HL-60 (cell line): ENCODE measurements at regions not wholly inside any gene's neighbourhood (a gene's known extent, or its start where the extent isn't known, plus 50 kb on each side); places are given as distances from the start of the nearest gene placed in this dataset.

Source experiments
- DNase-seq, 2 experiments: peaks; one replicate each; pipeline ENCODE4 v3.0.0-alpha.2; 2010 to 2020; ENCODE audit warnings: low read depth in 1 of 2, low spot score in 1 of 2
- H3K27ac ChIP-seq: fragments of 250-450 bp; sonication (Bioruptor Pico); replicated peaks from 2 replicates; pipeline ENCODE4 v1.5.1; 2020; ENCODE audit warnings: mild to moderate bottlenecking, moderate library complexity
- H3K27me3 ChIP-seq: fragments of 250-450 bp; sonication (Bioruptor Pico); 2 replicates; pipeline ENCODE4 v1.5.1; 2021; ENCODE audit warnings: mild to moderate bottlenecking, moderate library complexity; ENCODE audit not compliant: insufficient read depth, poor library complexity, severe bottlenecking
- H3K4me3 ChIP-seq: replicated peaks from 2 replicates; pipeline ENCODE4 v1.5.1; 2011; ENCODE audit warnings: mild to moderate bottlenecking, control low read depth, low read length; ENCODE audit not compliant: insufficient read depth
- POLR2AphosphoS5 ChIP-seq: IDR thresholded peaks from 2 replicates; pipeline ENCODE4 v1.6.1; 2012; ENCODE audit warnings: low read depth
- SPI1 ChIP-seq: IDR thresholded peaks from 2 replicates; pipeline ENCODE4 v1.6.1; 2012; ENCODE audit warnings: low read depth, mild to moderate bottlenecking, borderline replicate concordance

DNA sequence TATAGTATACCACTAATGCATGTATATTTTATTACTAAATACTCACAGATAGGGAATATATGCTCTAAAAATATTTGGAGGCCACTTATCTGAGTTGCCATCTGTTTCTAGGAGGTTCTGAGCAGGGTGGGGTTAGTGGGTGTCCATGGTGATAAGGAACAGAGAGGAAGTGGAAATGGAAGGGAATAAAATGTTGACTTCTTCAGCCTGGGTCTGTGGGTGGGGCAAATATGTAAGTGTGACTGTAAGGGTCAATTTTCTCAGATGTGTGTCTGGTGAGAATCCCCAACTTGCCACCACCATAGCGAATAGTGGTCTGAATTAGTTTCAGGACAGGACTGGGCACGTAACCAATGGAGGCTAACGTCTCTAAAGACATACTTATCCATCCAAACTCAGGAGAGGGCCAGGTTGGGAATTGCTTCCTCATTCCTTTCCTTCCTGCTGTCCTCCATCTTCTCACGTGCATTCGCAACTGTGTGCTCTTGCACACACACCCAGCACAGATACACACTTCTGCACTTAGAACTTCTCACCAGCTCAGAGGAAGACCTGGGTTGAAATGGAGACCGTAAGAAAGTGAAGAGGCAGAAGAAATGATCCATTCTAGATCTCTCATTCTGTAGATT is 54.2 kb upstream of the GZMB start:
- no peak overlapping the region for H3K4me3 ChIP-seq

More for the DNA sequence above, 54.2 kb upstream of the GZMB start:
- TF ChIP-seq POLR2AphosphoS5 (no peak), SPI1 (peak; percentile 77)
- no peaks in the 10 kb centered on the region for H3K27me3 ChIP-seq
- H3K27ac ChIP-seq, result no peak overlapping the region
- DNase-seq, result peak in 1 of 2 experiments; percentile 75
